Keratinocyte (primary cell): ENCODE measurements at regions not wholly inside any gene's neighbourhood (a gene's known extent, or its start where the extent isn't known, plus 50 kb on each side); places are given as distances from the start of the nearest gene placed in this dataset.

Experiments
- CTCF ChIP-seq, 3 experiments: IDR thresholded peaks in 1 of 3; conservative IDR thresholded peaks in 1 of 3; optimal IDR thresholded peaks in 1 of 3; 2 replicates in 2 of 3; 3 replicates in 1 of 3; pipeline versions ENCODE3 to v1.5.1; 2011; ENCODE audit warnings: low read length in 3 of 3, mild to moderate bottlenecking in 3 of 3, moderate library complexity in 2 of 3, control low read depth in 1 of 3, inconsistent platforms in 1 of 3; ENCODE audit not compliant: insufficient read depth in 2 of 3; ENCODE audit errors: extremely low read depth in 1 of 3
- EZH2 ChIP-seq: IDR thresholded peaks from one replicate; pipeline ENCODE4 v1.6.1; 2012; ENCODE audit warnings: inconsistent platforms, mild to moderate bottlenecking, low read length, moderate library complexity

DNA sequence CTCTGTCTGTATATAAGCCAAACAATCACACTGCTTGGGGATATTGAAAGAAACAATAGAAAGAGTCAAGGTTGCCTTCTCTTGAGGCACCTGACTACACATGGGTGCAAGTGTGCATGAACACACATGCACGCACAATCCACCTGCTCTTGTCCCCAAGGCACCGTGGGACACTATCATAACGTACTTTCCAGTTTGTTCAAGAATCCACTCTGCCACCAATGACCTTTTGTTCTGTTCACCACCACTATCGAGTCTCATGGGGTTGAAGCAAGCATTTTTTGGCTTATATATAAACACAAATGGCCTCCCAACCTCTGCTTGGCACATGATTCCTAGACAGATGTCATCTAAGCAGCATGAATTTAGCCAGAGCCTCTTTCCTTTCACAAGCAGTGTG is 365.4 kb downstream of the EMP1 start:
- TF ChIP-seq CTCF (optimal IDR thresholded peaks at IDR 0.05 in 1 of 3, IDR thresholded peaks at IDR 0.05 in 1 of 3, conservative IDR thresholded peaks at IDR 0.05 in 1 of 3; ENCODE audit: extremely low read depth in 1 of 3, insufficient read depth in 2 of 3, low read length in 3 of 3) (no peak), EZH2 (no peak)
